GM13977 (cell line): ENCODE measurements at regions not wholly inside any gene's neighbourhood (a gene's known extent, or its start where the extent isn't known, plus 50 kb on each side); places are given as distances from the start of the nearest gene placed in this dataset.

ENCODE experiments used
- DNase-seq: peaks from one replicate; pipeline ENCODE4 v3.0.0; 2012; ENCODE audit warnings: low spot score
- in situ Hi-C: fragments of 300-500 bp; cut with MboI; formaldehyde crosslinking; loops from one replicate; pipeline ENCODE4 v1.12.0; 2022; ENCODE audit warnings: low sequenced_read_pairs, low pct_unique_long_range_greater_than_20kb, mixed read lengths, inconsistent platforms; ENCODE audit not compliant: unreplicated experiment
- TF ChIP-seq, protein P1 (sequence below): IDR thresholded peaks from 2 replicates; pipeline ENCODE4 v1.5.1; 2012; ENCODE audit warnings: mild to moderate bottlenecking, control low read depth; ENCODE audit not compliant: insufficient read depth; ENCODE audit errors: extremely low read depth, missing control alignments

DNA sequence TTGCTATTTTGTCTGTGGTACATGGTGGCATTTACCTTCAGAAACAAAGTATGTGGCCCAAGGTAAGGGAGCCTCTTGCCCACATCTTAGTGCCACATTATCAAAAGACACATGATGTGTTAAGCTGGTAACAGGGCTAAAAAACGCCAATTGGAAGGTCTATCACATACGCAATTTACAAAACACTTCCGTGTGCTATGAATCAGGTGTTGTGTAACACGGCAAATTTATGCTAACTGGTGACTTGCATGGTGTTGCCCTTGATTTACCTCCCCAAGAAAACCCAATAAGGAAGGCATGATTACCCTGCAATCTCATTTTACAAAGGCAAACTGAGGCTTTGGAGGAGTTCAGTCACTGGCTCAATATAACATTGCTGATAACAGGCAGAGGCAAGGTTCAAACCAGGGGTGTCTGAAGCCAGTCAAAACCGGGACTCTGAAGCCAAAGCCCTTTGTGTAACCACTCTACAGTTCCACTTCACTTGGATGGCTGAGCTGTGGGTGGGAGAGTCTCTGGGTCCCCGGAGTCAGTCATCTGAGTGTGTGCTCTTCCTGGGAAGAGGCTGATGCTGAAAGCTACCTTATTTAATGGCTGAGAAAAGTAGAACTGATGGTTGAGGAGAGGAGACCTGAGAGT is 103.9 kb upstream of the BCL6 start:
- in situ Hi-C loops: no loop called here
- no peak for DNase-seq
- TF ChIP-seq, protein P1, sequence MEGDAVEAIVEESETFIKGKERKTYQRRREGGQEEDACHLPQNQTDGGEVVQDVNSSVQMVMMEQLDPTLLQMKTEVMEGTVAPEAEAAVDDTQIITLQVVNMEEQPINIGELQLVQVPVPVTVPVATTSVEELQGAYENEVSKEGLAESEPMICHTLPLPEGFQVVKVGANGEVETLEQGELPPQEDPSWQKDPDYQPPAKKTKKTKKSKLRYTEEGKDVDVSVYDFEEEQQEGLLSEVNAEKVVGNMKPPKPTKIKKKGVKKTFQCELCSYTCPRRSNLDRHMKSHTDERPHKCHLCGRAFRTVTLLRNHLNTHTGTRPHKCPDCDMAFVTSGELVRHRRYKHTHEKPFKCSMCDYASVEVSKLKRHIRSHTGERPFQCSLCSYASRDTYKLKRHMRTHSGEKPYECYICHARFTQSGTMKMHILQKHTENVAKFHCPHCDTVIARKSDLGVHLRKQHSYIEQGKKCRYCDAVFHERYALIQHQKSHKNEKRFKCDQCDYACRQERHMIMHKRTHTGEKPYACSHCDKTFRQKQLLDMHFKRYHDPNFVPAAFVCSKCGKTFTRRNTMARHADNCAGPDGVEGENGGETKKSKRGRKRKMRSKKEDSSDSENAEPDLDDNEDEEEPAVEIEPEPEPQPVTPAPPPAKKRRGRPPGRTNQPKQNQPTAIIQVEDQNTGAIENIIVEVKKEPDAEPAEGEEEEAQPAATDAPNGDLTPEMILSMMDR: no peak

DNA sequence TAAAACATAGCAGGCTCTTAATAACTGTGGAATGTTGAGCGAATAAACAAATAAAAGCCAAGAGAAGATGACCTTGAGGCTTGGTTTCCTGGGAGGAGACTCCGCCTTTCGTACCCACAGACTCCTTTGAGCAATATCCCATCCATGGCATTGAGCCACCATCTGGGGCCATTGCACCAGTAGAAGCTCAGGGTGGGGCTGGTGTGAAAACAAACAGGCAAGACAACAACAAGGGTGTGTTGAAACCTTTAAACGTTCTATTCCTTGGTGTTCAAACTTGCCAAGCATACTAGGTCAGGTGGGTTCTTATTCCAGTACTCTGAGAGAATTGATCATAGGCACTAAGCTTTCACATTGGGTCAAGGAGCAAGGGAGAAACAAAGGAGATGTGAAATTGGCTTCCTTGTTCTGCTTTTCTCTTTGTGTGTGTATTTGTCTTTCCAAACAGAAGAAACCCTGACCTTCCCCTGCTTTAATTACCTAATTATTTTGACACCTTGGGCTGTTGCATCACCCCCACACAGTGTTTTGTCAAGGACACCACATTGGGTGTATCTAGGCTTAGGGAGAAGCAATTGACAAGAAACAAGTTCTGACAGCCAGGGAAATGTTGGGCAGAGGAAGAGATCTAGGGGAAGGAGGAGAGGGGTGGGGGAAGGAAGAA is 105.1 kb upstream of the BCL6 start:
- DNase-seq: no peak
- TF ChIP-seq, protein P1: no peak
- in situ Hi-C loops: no loop called here

DNA sequence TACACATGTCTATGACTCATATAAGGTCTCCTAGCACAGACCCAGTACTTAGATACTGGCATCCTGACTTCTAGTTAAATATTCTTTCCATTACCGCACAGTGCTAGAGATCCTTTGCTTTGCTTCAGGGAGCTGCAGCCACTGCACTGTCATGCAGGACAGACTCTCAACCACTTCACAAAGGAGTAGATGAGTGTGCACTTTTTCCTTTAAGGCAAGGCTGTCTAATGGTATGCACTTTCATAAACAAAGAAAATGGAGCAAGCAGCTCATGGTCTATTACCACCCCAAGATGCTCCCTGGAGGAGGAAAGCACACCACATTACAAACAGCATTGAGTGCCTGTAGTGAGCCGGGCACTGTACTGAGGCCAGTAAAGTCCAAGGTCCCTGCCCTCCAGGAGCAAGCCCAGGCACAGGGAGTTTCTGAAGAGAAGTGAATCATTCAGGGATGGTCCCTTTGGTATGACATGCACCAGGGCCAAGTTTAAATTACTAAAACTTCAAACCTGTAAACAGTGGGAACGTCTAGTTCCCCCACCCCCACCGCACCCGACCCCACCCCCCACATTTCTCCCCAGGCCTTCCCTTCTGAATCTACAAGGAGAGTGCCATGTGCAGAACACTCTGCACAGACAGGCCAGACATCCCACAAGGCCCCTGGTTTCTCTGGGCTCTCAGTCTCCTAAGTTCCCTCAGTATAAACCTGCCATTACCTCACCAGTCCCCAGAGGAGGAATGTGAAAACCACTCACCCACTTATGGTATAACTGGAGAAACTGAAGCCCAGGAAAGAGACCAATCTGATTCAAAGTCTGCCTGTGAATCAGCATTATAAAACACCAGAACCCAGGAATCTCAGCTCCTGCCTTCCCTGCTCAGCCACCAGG is 107.8 kb upstream of the BCL6 start:
- in situ Hi-C loops: no loop called here
- DNase-seq: no peak
- TF ChIP-seq, protein P1: no peak

DNA sequence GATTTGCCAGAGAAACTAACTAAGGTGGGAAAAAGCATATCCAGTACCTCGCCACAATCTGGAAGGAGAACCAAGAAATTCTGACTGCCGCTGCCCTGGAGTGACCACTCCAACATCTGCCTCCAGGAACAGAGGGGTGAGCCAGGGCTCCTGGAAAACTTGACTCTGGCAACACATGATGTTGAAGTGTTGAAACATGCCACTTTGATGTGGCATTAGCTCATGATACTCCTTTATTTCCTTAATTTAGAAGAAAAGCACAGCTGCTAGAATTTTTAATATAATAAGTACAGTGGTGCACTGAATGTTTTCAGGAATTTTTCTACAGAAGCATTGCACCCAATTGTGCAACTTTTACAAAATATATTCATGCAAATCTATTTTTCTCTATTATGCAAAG is 109.9 kb upstream of the BCL6 start:
- in situ Hi-C loops: no loop called here
- TF ChIP-seq, protein P1: no peak

DNA sequence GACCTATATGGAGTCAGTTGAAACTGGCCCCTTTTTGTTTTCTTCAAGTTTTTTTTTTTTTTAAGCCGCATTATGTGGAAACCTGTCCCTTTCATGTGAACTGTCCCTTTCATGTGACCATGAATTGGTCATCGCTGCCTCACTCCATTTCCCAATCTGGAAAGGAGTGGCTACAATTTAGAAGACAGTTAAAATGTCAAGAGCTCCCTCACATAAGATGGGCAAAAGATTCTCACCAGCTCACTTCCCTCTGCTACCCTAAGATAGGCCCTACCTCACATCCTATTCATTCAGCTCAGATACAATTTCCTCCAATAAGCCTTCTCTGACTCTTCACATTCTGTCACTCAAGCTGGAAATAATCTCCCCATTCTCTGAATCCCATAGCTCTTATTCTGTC is 111.3 kb upstream of the BCL6 start:
- TF ChIP-seq, protein P1: no peak
- DNase-seq: no peak
- in situ Hi-C loops: no loop called here

More for the DNA sequence above, 109.9 kb upstream of the BCL6 start:
- no peak for DNase-seq

DNA sequence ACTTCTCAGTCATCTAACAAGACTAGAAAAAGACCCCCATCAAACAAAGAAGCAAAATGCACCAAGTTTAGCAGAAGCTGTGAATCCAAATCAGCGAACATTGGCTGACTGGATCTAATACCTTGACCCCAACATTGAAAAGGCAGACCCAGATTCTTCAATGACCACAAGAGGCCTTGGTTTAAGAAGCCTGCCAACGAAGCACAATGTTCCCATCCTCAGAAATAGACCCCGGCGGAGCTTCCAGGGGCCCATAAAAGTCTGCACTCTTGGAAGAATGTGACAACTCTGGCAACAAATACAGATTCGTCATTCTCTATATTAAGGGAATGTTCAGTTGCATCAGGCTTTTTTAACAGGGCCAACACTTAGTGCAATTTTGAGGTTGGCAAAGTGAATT is 112.8 kb upstream of the BCL6 start:
- no peak for DNase-seq
- TF ChIP-seq, protein P1: no peak
- in situ Hi-C loops: no loop called here
